Gastrocnemius medialis (tissue), 4 donors: ENCODE measurements at regions not wholly inside any gene's neighbourhood (a gene's known extent, or its start where the extent isn't known, plus 50 kb on each side); places are given as distances from the start of the nearest gene placed in this dataset.

Experiments used
- POLR2A ChIP-seq, 2 donors: fragments of 450-650 bp; IDR thresholded peaks; one replicate each; pipeline ENCODE4 v1.6.1; 2017; ENCODE audit warnings: antibody characterized with exemption in 2 of 2, mild to moderate bottlenecking in 2 of 2, moderate library complexity in 2 of 2
- TF ChIP-seq, protein P1 (sequence below), 5 experiments: fragments of 450-650 bp in 3 of 5; fragments of 200-600 bp in 2 of 5; sonication (generic) in 2 of 5; IDR thresholded peaks in 4 of 5; conservative IDR thresholded peaks in 1 of 5; 1 replicate in 4 of 5; 2 replicates in 1 of 5; pipeline ENCODE4 v1.5.1; 2016 to 2019; ENCODE audit warnings: antibody characterized with exemption in 5 of 5, mild to moderate bottlenecking in 3 of 5, moderate library complexity in 3 of 5

DNA sequence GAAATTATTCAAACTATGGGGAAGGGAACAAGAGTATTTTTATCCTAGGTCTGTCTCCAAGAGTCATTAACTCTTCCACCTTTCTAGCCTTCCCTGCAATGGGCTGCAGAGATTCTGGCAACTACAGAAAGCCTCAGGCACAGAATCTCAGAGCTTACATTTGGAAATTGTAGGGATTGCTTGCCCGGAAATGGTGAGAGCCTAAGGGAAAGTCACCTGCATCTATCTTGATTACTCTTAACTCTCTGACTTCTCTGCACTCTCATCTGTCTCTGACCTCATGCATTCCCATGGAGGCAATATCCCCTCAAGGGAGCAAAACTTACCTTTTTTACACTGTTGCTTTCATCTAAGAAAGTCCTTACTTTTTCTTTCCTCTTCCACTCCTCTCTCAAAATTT lies 513.2 kb upstream of the MARCKS start:
- TF ChIP-seq, protein P1, sequence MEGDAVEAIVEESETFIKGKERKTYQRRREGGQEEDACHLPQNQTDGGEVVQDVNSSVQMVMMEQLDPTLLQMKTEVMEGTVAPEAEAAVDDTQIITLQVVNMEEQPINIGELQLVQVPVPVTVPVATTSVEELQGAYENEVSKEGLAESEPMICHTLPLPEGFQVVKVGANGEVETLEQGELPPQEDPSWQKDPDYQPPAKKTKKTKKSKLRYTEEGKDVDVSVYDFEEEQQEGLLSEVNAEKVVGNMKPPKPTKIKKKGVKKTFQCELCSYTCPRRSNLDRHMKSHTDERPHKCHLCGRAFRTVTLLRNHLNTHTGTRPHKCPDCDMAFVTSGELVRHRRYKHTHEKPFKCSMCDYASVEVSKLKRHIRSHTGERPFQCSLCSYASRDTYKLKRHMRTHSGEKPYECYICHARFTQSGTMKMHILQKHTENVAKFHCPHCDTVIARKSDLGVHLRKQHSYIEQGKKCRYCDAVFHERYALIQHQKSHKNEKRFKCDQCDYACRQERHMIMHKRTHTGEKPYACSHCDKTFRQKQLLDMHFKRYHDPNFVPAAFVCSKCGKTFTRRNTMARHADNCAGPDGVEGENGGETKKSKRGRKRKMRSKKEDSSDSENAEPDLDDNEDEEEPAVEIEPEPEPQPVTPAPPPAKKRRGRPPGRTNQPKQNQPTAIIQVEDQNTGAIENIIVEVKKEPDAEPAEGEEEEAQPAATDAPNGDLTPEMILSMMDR (IDR thresholded peaks at IDR 0.05 in 4 of 5, conservative IDR thresholded peaks at IDR 0.05 in 1 of 5), result no peak
- no peak for TF ChIP-seq POLR2A (IDR thresholded peaks at IDR 0.05)
